B cell (primary cell): ENCODE measurements at regions not wholly inside any gene's neighbourhood (a gene's known extent, or its start where the extent isn't known, plus 50 kb on each side); places are given as distances from the start of the nearest gene placed in this dataset.
"Not testable (repeated sequence)": the region's sequence is repeated elsewhere in the genome, so short reads cannot be mapped to it uniquely, and the experiment has no call there.

Experiments used
- CTCF ChIP-seq: fragments of 200-600 bp; IDR thresholded peaks from one replicate; pipeline ENCODE4 v1.8.0; 2022; ENCODE audit warnings: antibody characterized with exemption, mild to moderate bottlenecking
- EZH2 ChIP-seq: IDR thresholded peaks from 2 replicates; pipeline ENCODE4 v1.6.1; 2012; ENCODE audit warnings: borderline replicate concordance, low read depth, mild to moderate bottlenecking, moderate library complexity, low read length; ENCODE audit not compliant: insufficient read depth, poor library complexity, severe bottlenecking

GRCh38 chr7:142520455-142520854, 228.8 kb upstream of the PRSS1 start:
- TF ChIP-seq CTCF, EZH2: not testable (repeated sequence)
